ENCODE measurements at regions not wholly inside any gene's neighbourhood (a gene's known extent, or its start where the extent isn't known, plus 50 kb on each side); places are given as distances from the start of the nearest gene placed in this dataset.

- TF ChIP-seq EZH2 (IDR thresholded peaks at IDR 0.05; ENCODE audit: borderline replicate concordance, low read depth, low read length, severe bottlenecking) (no peak), CTCF (IDR thresholded peaks at IDR 0.05; ENCODE audit: borderline replicate concordance, extremely low read depth, low read length, poor library complexity, severe bottlenecking) (no peak)
These were observed 241.3 kb upstream of the ANO3 start for GRCh38 chr11:26090651-26091050.

Measured in DND-41 (cell line).